ENCODE measurements at regions not wholly inside any gene's neighbourhood (a gene's known extent, or its start where the extent isn't known, plus 50 kb on each side); places are given as distances from the start of the nearest gene placed in this dataset.

- no peak for DNase-seq
Observed at GRCh38 chr7:97466999-97467740, 264.7 kb upstream of the TAC1 start.

GRCh38 chr7:97468493-97468892, 263.4 kb upstream of the TAC1 start:
- DNase-seq = no peak

- DNase-seq = no peak
Observed at GRCh38 chr7:97470726-97471125, 261.2 kb upstream of the TAC1 start.

- no peak for DNase-seq
Observed at GRCh38 chr7:97471491-97471890, 260.4 kb upstream of the TAC1 start.

- DNase-seq = no peak
Observed at GRCh38 chr7:97479740-97480290, 252.1 kb upstream of the TAC1 start.

GRCh38 chr7:97480772-97481390, 251.0 kb upstream of the TAC1 start:
- DNase-seq = no peak

GRCh38 chr7:97495487-97495886, 236.4 kb upstream of the TAC1 start:
- DNase-seq = no peak

- DNase-seq = peak in 1 of 2 donors; percentile 9
Observed at GRCh38 chr7:97499204-97499603, 232.7 kb upstream of the TAC1 start.

GRCh38 chr7:97503367-97504094, 228.4 kb upstream of the TAC1 start:
- DNase-seq = no peak

- DNase-seq = no peak
Observed at GRCh38 chr7:97506728-97507127, 225.2 kb upstream of the TAC1 start.

GRCh38 chr7:97512441-97513207, 219.3 kb upstream of the TAC1 start:
- DNase-seq = no peak

- no peak for DNase-seq
Observed at GRCh38 chr7:97513326-97513725, 218.6 kb upstream of the TAC1 start.

- DNase-seq = no peak
Observed at GRCh38 chr7:97541188-97541587, 190.7 kb upstream of the TAC1 start.

- DNase-seq = peak in 1 of 2 donors; percentile 1
Observed at GRCh38 chr7:97555857-97556421, 175.9 kb upstream of the TAC1 start.

GRCh38 chr7:97565665-97566064, 166.2 kb upstream of the TAC1 start:
- DNase-seq = no peak

GRCh38 chr7:97573065-97573464, 158.8 kb upstream of the TAC1 start:
- no peak for DNase-seq

GRCh38 chr7:97576043-97576442, 155.8 kb upstream of the TAC1 start:
- no peak for DNase-seq

GRCh38 chr7:97578225-97578624, 153.7 kb upstream of the TAC1 start:
- DNase-seq = no peak

GRCh38 chr7:97580205-97580604, 151.7 kb upstream of the TAC1 start:
- DNase-seq = no peak

GRCh38 chr7:97595439-97595838, 136.4 kb upstream of the TAC1 start:
- DNase-seq = no peak

- no peak for DNase-seq
Observed at GRCh38 chr7:97601931-97602457, 129.9 kb upstream of the TAC1 start.

All from right lung (tissue), 2 donors.